A549 (cell line): ENCODE measurements at regions not wholly inside any gene's neighbourhood (a gene's known extent, or its start where the extent isn't known, plus 50 kb on each side); places are given as distances from the start of the nearest gene placed in this dataset.

Source experiments
- ATAC-seq, 2 experiments: fragments of 200-7000 bp in 1 of 2; fragments of >200 bp in 1 of 2; cut with Nextera tagmentation in 1 of 2; cut with Tn5 transposase in 1 of 2; 3 replicates each; pipeline versions ENCODE4 v1.8.0 to v1.9.1; 2018 to 2020; ENCODE audit warnings: mild to moderate bottlenecking in 1 of 2, moderate library complexity in 1 of 2
- CTCF ChIA-PET: fragments of 300-600 bp; sonication (Branson Sonifier 250); formaldehyde crosslinking; extraction: SDS; loops from one replicate; lab custom pipeline; 2021; ENCODE audit warnings: antibody characterized with exemption, inconsistent platforms; lab: Yijun Ruan, JAX
- POLR2A ChIA-PET: fragments of 350-600 bp; formaldehyde crosslinking; extraction: SDS; loops from one replicate; lab custom pipeline; 2021; ENCODE audit warnings: antibody characterized with exemption, inconsistent platforms; lab: Yijun Ruan, JAX
- DNase-seq, 2 experiments: peaks; one replicate each; pipeline versions ENCODE4 v3.0.0 to v3.0.0-alpha.2; 2011 to 2016; ENCODE audit warnings: low read depth in 1 of 2, low spot score in 1 of 2
- FAIRE-seq: peaks from 2 replicates; lab custom pipeline; 2011; peaks lifted over from hg19 to GRCh38; lab: Jason Lieb, UNC
- H3K27ac ChIP-seq, 2 experiments: fragments of >200 bp; sonication (Bioruptor Twin); formaldehyde crosslinking; 3 replicates each; pipeline ENCODE4 v1.5.1; 2016 to 2017
- H3K4me1 ChIP-seq: fragments of >200 bp; sonication (Bioruptor Twin); formaldehyde crosslinking; 3 replicates; pipeline ENCODE4 v1.6.1; 2016
- H3K4me2 ChIP-seq: fragments of >200 bp; sonication (Bioruptor Twin); formaldehyde crosslinking; 3 replicates; pipeline ENCODE4 v1.6.1; 2016
- H3K4me3 ChIP-seq: fragments of >200 bp; sonication (Bioruptor Twin); formaldehyde crosslinking; 3 replicates; pipeline ENCODE4 v1.5.1; 2016
- H3K9me3 ChIP-seq: fragments of >200 bp; sonication (Bioruptor Twin); formaldehyde crosslinking; 3 replicates; pipeline ENCODE4 v1.6.1; 2016
- CBX2 ChIP-seq: fragments of 200-600 bp; sonication (generic); IDR thresholded peaks from 2 replicates; pipeline ENCODE4 v1.6.1; 2016; ENCODE audit warnings: low read depth, mild to moderate bottlenecking, borderline replicate concordance
- CEBPB ChIP-seq, 2 experiments: fragments of >200 bp in 1 of 2; sonication (Bioruptor Twin) in 1 of 2; formaldehyde crosslinking in 1 of 2; IDR thresholded peaks; 2 replicates each; pipeline ENCODE4 v1.6.1; 2012 to 2016
- CHD2 ChIP-seq: fragments of 150-350 bp; IDR thresholded peaks from 2 replicates; pipeline ENCODE4 v1.6.1; 2014; ENCODE audit warnings: low read length; ENCODE audit not compliant: partially characterized antibody
- EP300 ChIP-seq, 2 experiments: fragments of >200 bp; sonication (Bioruptor Twin); formaldehyde crosslinking; IDR thresholded peaks; 2 replicates in 1 of 2; 3 replicates in 1 of 2; pipeline ENCODE4 v1.6.1; 2016 to 2017
- FOSL2 ChIP-seq, 2 experiments: fragments of 450-650 bp in 1 of 2; fragments of >200 bp in 1 of 2; sonication (Bioruptor Twin) in 1 of 2; formaldehyde crosslinking; IDR thresholded peaks; 2 replicates each; pipeline versions ENCODE4 v1.5.0 to v1.6.1; 2016 to 2020; ENCODE audit warnings: mild to moderate bottlenecking in 1 of 2, moderate library complexity in 1 of 2
- GATA3 ChIP-seq: IDR thresholded peaks from 2 replicates; pipeline ENCODE4 v1.6.1; 2012; ENCODE audit warnings: borderline replicate concordance
- HOXB13 ChIP-seq: fragments of 250-450 bp; sonication (Bioruptor Pico); IDR thresholded peaks from 2 replicates; pipeline ENCODE4 v1.5.0; 2020; ENCODE audit warnings: low read depth, mild to moderate bottlenecking, moderate library complexity
- JUNB ChIP-seq: fragments of >200 bp; sonication (Bioruptor Twin); formaldehyde crosslinking; IDR thresholded peaks from 2 replicates; pipeline ENCODE4 v1.6.1; 2016
- KDM1A ChIP-seq: fragments of 200-600 bp; sonication (generic); IDR thresholded peaks from 2 replicates; pipeline ENCODE4 v1.6.1; 2016; ENCODE audit warnings: low read depth, mild to moderate bottlenecking
- MAFK ChIP-seq: fragments of 450-650 bp; IDR thresholded peaks from 2 replicates; pipeline ENCODE4 v1.6.1; 2014; ENCODE audit not compliant: partially characterized antibody
- MAX ChIP-seq: IDR thresholded peaks from 2 replicates; pipeline ENCODE4 v1.6.1; 2012
- MAZ ChIP-seq: fragments of 150-350 bp; IDR thresholded peaks from 2 replicates; pipeline ENCODE4 v1.6.1; 2014; ENCODE audit warnings: antibody characterized with exemption, low read depth, low read length, borderline replicate concordance
- NR3C1 ChIP-seq: fragments of >200 bp; sonication (Bioruptor Twin); formaldehyde crosslinking; IDR thresholded peaks from 3 replicates; pipeline ENCODE4 v1.6.1; 2017
- POLR2A ChIP-seq: IDR thresholded peaks from 2 replicates; pipeline ENCODE4 v1.6.1; 2012; ENCODE audit warnings: mild to moderate bottlenecking, low read length
- RARB ChIP-seq: fragments of 250-450 bp; sonication (Bioruptor Pico); IDR thresholded peaks from 2 replicates; pipeline ENCODE4 v1.8.0; 2021; ENCODE audit warnings: mild to moderate bottlenecking, moderate library complexity
- REST ChIP-seq: fragments of 200-600 bp; sonication (generic); IDR thresholded peaks from 2 replicates; pipeline ENCODE4 v1.6.1; 2016; ENCODE audit warnings: antibody characterized with exemption, mild to moderate bottlenecking, moderate library complexity
- RFX5 ChIP-seq: fragments of 450-650 bp; IDR thresholded peaks from 2 replicates; pipeline ENCODE4 v1.7.1; 2014; ENCODE audit warnings: antibody characterized with exemption, mild to moderate bottlenecking, moderate library complexity
- RNF2 ChIP-seq: fragments of 200-600 bp; sonication (generic); IDR thresholded peaks from 2 replicates; pipeline ENCODE4 v1.6.1; 2016; ENCODE audit warnings: low read depth, mild to moderate bottlenecking, antibody characterized with exemption, moderate library complexity, borderline replicate concordance
- SREBF2 ChIP-seq: fragments of 450-650 bp; IDR thresholded peaks from 2 replicates; pipeline ENCODE4 v1.6.1; 2014; ENCODE audit warnings: mild to moderate bottlenecking, moderate library complexity
- TP53 ChIP-seq: fragments of 250-450 bp; sonication (Bioruptor Pico); IDR thresholded peaks from 2 replicates; pipeline ENCODE4 v1.5.0; 2021; ENCODE audit warnings: mild to moderate bottlenecking, moderate library complexity
- ZFP36 ChIP-seq: fragments of 450-650 bp; IDR thresholded peaks from 2 replicates; pipeline ENCODE4 v1.6.1; 2014; ENCODE audit warnings: borderline replicate concordance; ENCODE audit not compliant: partially characterized antibody
- WGBS: methylation state at CpG from one replicate; pipeline ENCODE4 v1.1.6; 2017; ENCODE audit errors: missing lambda C conversion rate; 5-methylcytosine and 5-hydroxymethylcytosine counted together

GRCh38 chr2:117686699-117687098 lies 127.8 kb upstream of the DDX18 start:
- no peak for FAIRE-seq
- Histone ChIP-seq H3K4me1 (no peaks in the 10 kb centered on the region), H3K9me3 (no peaks in the 10 kb centered on the region)
- no peak for DNase-seq
- no peak for ATAC-seq
- whole genome bisulfite sequencing: 0% methylated on average over 1 of the region's 1 CpG
- CTCF ChIA-PET: no interaction called here
- TF ChIP-seq POLR2A: no peak
- TF ChIP-seq CBX2: no peak
- no peak for TF ChIP-seq MAX
- TF ChIP-seq HOXB13 (CRISPR knock-in tag): no peak
- TF ChIP-seq, all 56 proteins: peak for 0
- Histone ChIP-seq H3K4me2 (no peak overlapping the region), H3K4me3 (no peak overlapping the region), H3K27ac (no peak overlapping the region)
- POLR2A ChIA-PET: no interaction called here

- CTCF ChIA-PET: no interaction called here
- no peak overlapping the region for H3K27ac ChIP-seq
- no peak for ATAC-seq
Observed at GRCh38 chr2:117691595-117691994, 122.9 kb upstream of the DDX18 start.

GRCh38 chr2:117692001-117692763 lies 122.3 kb upstream of the DDX18 start:
- no peak overlapping the region for H3K27ac ChIP-seq
- WGBS: 5% methylated on average over 5 of the region's 5 CpGs
- H3K9me3 ChIP-seq: no peaks in the 10 kb centered on the region
- TF ChIP-seq TP53 (CRISPR knock-in tag): no peak
- TF ChIP-seq MAFK: no peak
- TF ChIP-seq, all 56 proteins: peak for 0
- ATAC-seq (no peak), FAIRE-seq (no peak), DNase-seq (no peak)
- Histone ChIP-seq H3K4me2 (no peak overlapping the region), H3K4me3 (no peak overlapping the region), H3K4me1 (no peaks in the 10 kb centered on the region)
- ChIA-PET CTCF (interaction anchor here (0.5 kb wide), 1 partner anchor 32 kb away, joined by 4 read pairs; no protein-coding TSS in a partner anchor), POLR2A (no interaction called here)

More at GRCh38 chr2:117691595-117691994, 122.9 kb upstream of the DDX18 start:
- FAIRE-seq (no peak), DNase-seq (no peak)
- H3K4me2 ChIP-seq: no peak overlapping the region
- 24% methylated on average over 2 of the region's 2 CpGs for WGBS
- no peaks in the 10 kb centered on the region for H3K4me1 ChIP-seq
- POLR2A ChIA-PET: no interaction called here
- TF ChIP-seq RNF2 (no peak), NR3C1 (no peak), TP53 (CRISPR knock-in tag) (no peak), ZFP36 (no peak), SREBF2 (no peak), JUNB (no peak), MAFK (no peak)
- no peak overlapping the region for H3K4me3 ChIP-seq
- no peaks in the 10 kb centered on the region for H3K9me3 ChIP-seq

- WGBS: 23% methylated on average over 4 of the region's 4 CpGs
- H3K4me2 ChIP-seq: no peak overlapping the region
- TF ChIP-seq RFX5 (no peak), CEBPB (IDR thresholded peaks at IDR 0.05) (no peak), FOSL2 (IDR thresholded peaks at IDR 0.05) (no peak), FOSL2 (CRISPR knock-in tag; IDR thresholded peaks at IDR 0.05) (no peak), POLR2A (no peak), CHD2 (no peak), TP53 (CRISPR knock-in tag) (no peak), GATA3 (no peak), KDM1A (no peak), REST (no peak), EP300 (IDR thresholded peaks at IDR 0.05) (no peak), CBX2 (no peak), JUNB (no peak), RARB (CRISPR knock-in tag) (no peak), MAZ (no peak), NR3C1 (no peak)
Observed at GRCh38 chr2:117693154-117693553, 121.3 kb upstream of the DDX18 start.

More at GRCh38 chr2:117693154-117693553, 121.3 kb upstream of the DDX18 start:
- ATAC-seq: no peak
- Histone ChIP-seq H3K4me3 (no peak overlapping the region), H3K27ac (no peak overlapping the region), H3K4me1 (no peaks in the 10 kb centered on the region), H3K9me3 (no peaks in the 10 kb centered on the region)
- CTCF ChIA-PET: no interaction called here
- no peak for FAIRE-seq
- POLR2A ChIA-PET: no interaction called here
- DNase-seq: no peak
